WTC11 (cell line): ENCODE measurements at regions not wholly inside any gene's neighbourhood (a gene's known extent, or its start where the extent isn't known, plus 50 kb on each side); places are given as distances from the start of the nearest gene placed in this dataset.

Experiments used
- ATAC-seq: fragments of 200-7000 bp; cut with Tn5 transposase; 2 replicates; pipeline ENCODE4 v1.10.0; 2021; ENCODE audit warnings: mild to moderate bottlenecking, moderate library complexity
- CTCF ChIA-PET: fragments of 300-600 bp; sonication (Branson Sonifier 250); formaldehyde crosslinking; loops from one replicate; lab custom pipeline; 2021; ENCODE audit warnings: antibody characterized with exemption; lab: Charles Lee
- POLR2A ChIA-PET: fragments of 350-600 bp; sonication (Branson Sonifier 250); formaldehyde crosslinking; loops from one replicate; lab custom pipeline; 2021; ENCODE audit warnings: antibody characterized with exemption; lab: Charles Lee
- DNase-seq: peaks from one replicate; pipeline ENCODE4 v3.0.0; 2021; ENCODE audit warnings: low spot score
- H3K27ac Mint-ChIP-seq: 2 replicates; pipeline ENCODE4 v1.8.0; 2021; ENCODE audit warnings: mixed read lengths
- H3K27me3 Mint-ChIP-seq: 2 replicates; pipeline ENCODE4 v1.8.0; 2021; ENCODE audit warnings: low read depth, mild to moderate bottlenecking, moderate library complexity, mixed read lengths
- H3K36me3 Mint-ChIP-seq: 2 replicates; pipeline ENCODE4 v1.8.0; 2021; ENCODE audit warnings: mixed read lengths
- H3K4me1 Mint-ChIP-seq: 2 replicates; pipeline ENCODE4 v1.8.0; 2022; ENCODE audit warnings: mixed read lengths
- H3K4me3 Mint-ChIP-seq: 2 replicates; pipeline ENCODE4 v1.8.0; 2021; ENCODE audit warnings: mild to moderate bottlenecking, moderate library complexity, mixed read lengths
- H3K9me3 Mint-ChIP-seq: 2 replicates; pipeline ENCODE4 v1.8.0; 2021; ENCODE audit warnings: mixed read lengths
- AR ChIP-seq: fragments of 250-450 bp; sonication (Bioruptor Pico); IDR thresholded peaks from 2 replicates; pipeline ENCODE4 v1.9.0; 2021; ENCODE audit warnings: mild to moderate bottlenecking
- ATF2 ChIP-seq: sonication (generic); formaldehyde crosslinking; IDR thresholded peaks from 2 replicates; pipeline ENCODE4 v1.8.1; 2022; ENCODE audit warnings: low read depth, missing genetic modification reagents, borderline replicate concordance
- CREB1 ChIP-seq: sonication (generic); formaldehyde crosslinking; IDR thresholded peaks from 2 replicates; pipeline ENCODE4 v1.8.0; 2023; ENCODE audit warnings: mild to moderate bottlenecking, missing genetic modification reagents
- E2F4 ChIP-seq: sonication (generic); formaldehyde crosslinking; IDR thresholded peaks from 2 replicates; pipeline ENCODE4 v1.8.1; 2022; ENCODE audit warnings: low read depth, mild to moderate bottlenecking, moderate library complexity, missing genetic modification reagents, borderline replicate concordance
- ELF4 ChIP-seq: sonication (generic); formaldehyde crosslinking; IDR thresholded peaks from 2 replicates; pipeline ENCODE4 v1.8.1; 2022; ENCODE audit warnings: low read depth, mild to moderate bottlenecking, moderate library complexity, missing genetic modification reagents
- FOXJ3 ChIP-seq: sonication (generic); formaldehyde crosslinking; IDR thresholded peaks from 2 replicates; pipeline ENCODE4 v1.9.0; 2021; ENCODE audit warnings: missing genetic modification reagents, mild to moderate bottlenecking, borderline replicate concordance
- FOXP1 ChIP-seq: sonication (generic); formaldehyde crosslinking; IDR thresholded peaks from 2 replicates; pipeline ENCODE4 v1.8.0; 2022; ENCODE audit warnings: missing genetic modification reagents, mild to moderate bottlenecking, moderate library complexity, borderline replicate concordance
- GTF2I ChIP-seq: fragments of 250-450 bp; sonication (Bioruptor Pico); conservative IDR thresholded peaks from 2 replicates; pipeline ENCODE4 v1.4.0; 2021; ENCODE audit warnings: mild to moderate bottlenecking
- KAT7 ChIP-seq: sonication (generic); formaldehyde crosslinking; IDR thresholded peaks from 2 replicates; pipeline ENCODE4 v1.8.1; 2023; ENCODE audit warnings: missing genetic modification reagents, mild to moderate bottlenecking, borderline replicate concordance
- MYBL2 ChIP-seq: sonication (generic); formaldehyde crosslinking; IDR thresholded peaks from 2 replicates; pipeline ENCODE4 v1.8.1; 2023; ENCODE audit warnings: mild to moderate bottlenecking, moderate library complexity, missing genetic modification reagents
- NFATC4 ChIP-seq: fragments of 250-450 bp; sonication (Bioruptor Pico); IDR thresholded peaks from 2 replicates; pipeline ENCODE4 v1.9.0; 2021; ENCODE audit warnings: mild to moderate bottlenecking
- NR1H2 ChIP-seq: sonication (generic); formaldehyde crosslinking; IDR thresholded peaks from 2 replicates; pipeline ENCODE4 v1.9.0; 2021; ENCODE audit warnings: mild to moderate bottlenecking, moderate library complexity, missing genetic modification reagents
- RORB ChIP-seq: fragments of 250-450 bp; sonication (Bioruptor Pico); IDR thresholded peaks from 2 replicates; pipeline ENCODE4 v1.9.0; 2021; ENCODE audit warnings: mild to moderate bottlenecking
- SMAD4 ChIP-seq: sonication (generic); formaldehyde crosslinking; IDR thresholded peaks from 2 replicates; pipeline ENCODE4 v1.8.0; 2022; ENCODE audit warnings: mild to moderate bottlenecking, missing genetic modification reagents
- USF2 ChIP-seq: sonication (generic); formaldehyde crosslinking; IDR thresholded peaks from 2 replicates; pipeline ENCODE4 v1.8.1; 2023; ENCODE audit warnings: mild to moderate bottlenecking, missing genetic modification reagents, moderate library complexity
- ZBTB43 ChIP-seq: sonication (generic); formaldehyde crosslinking; IDR thresholded peaks from 2 replicates; pipeline ENCODE4 v1.8.1; 2023; ENCODE audit warnings: mild to moderate bottlenecking, missing genetic modification reagents
- TF ChIP-seq, protein P1 (sequence below): sonication (generic); formaldehyde crosslinking; IDR thresholded peaks from 2 replicates; pipeline ENCODE4 v1.8.1; 2023; ENCODE audit warnings: mild to moderate bottlenecking, missing genetic modification reagents, moderate library complexity
- TF ChIP-seq, protein P2 (sequence below): sonication (generic); formaldehyde crosslinking; IDR thresholded peaks from 2 replicates; pipeline ENCODE4 v1.8.0; 2022; ENCODE audit warnings: mild to moderate bottlenecking, missing genetic modification reagents
- TF ChIP-seq, protein P3 (sequence below): sonication (generic); formaldehyde crosslinking; IDR thresholded peaks from 2 replicates; pipeline ENCODE4 v1.8.1; 2023; ENCODE audit warnings: mild to moderate bottlenecking, moderate library complexity, missing genetic modification reagents
- TF ChIP-seq, protein P4 (sequence below): sonication (generic); formaldehyde crosslinking; IDR thresholded peaks from 2 replicates; pipeline ENCODE4 v1.8.0; 2022; ENCODE audit warnings: mild to moderate bottlenecking, missing genetic modification reagents
- TF ChIP-seq, protein P5 (sequence below): sonication (generic); formaldehyde crosslinking; IDR thresholded peaks from 2 replicates; pipeline ENCODE4 v1.8.0; 2023; ENCODE audit warnings: missing genetic modification reagents

GRCh38 chr19:31678421-31678820 is 329.2 kb upstream of the TSHZ3 start (continued):
- TF ChIP-seq, protein P1, sequence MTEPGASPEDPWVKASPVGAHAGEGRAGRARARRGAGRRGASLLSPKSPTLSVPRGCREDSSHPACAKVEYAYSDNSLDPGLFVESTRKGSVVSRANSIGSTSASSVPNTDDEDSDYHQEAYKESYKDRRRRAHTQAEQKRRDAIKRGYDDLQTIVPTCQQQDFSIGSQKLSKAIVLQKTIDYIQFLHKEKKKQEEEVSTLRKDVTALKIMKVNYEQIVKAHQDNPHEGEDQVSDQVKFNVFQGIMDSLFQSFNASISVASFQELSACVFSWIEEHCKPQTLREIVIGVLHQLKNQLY (CRISPR knock-in tag): no peak
- TF ChIP-seq SMAD4 (CRISPR knock-in tag) (no peak), MYBL2 (no peak), RORB (no peak), CREB1 (no peak), E2F4 (CRISPR knock-in tag) (no peak)
- TF ChIP-seq, protein P2, sequence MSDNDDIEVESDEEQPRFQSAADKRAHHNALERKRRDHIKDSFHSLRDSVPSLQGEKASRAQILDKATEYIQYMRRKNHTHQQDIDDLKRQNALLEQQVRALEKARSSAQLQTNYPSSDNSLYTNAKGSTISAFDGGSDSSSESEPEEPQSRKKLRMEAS (CRISPR knock-in tag): no peak
- TF ChIP-seq, protein P3, sequence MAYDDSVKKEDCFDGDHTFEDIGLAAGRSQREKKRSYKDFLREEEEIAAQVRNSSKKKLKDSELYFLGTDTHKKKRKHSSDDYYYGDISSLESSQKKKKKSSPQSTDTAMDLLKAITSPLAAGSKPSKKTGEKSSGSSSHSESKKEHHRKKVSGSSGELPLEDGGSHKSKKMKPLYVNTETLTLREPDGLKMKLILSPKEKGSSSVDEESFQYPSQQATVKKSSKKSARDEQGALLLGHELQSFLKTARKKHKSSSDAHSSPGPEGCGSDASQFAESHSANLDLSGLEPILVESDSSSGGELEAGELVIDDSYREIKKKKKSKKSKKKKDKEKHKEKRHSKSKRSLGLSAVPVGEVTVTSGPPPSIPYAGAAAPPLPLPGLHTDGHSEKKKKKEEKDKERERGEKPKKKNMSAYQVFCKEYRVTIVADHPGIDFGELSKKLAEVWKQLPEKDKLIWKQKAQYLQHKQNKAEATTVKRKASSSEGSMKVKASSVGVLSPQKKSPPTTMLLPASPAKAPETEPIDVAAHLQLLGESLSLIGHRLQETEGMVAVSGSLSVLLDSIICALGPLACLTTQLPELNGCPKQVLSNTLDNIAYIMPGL: no peak

DNA sequence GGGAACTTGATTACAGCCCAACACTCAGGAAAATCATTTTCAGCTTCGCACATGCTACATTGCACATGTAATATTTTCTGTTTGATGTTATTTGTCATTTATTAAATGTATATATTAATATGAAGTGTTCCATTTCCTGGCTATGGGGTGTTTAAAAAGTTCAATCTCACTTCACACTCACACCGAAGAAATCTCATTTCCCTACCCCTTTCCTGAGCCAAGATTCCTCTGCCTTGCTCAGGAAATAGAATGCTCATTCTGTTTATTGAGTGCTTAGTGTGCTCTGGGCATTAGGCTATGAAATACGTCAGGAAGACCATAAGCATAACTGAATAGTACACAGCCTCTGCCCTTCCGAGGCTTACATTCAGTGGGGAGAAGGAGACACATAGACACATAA is 331.9 kb upstream of the TSHZ3 start:
- POLR2A ChIA-PET: no interaction called here
- Mint-ChIP-seq H3K9me3 (0 out of 2 replicates have a peak, but pooled peaks cover 2% of the 10 kb centered on the region), H3K27ac (no peak overlapping the region), H3K36me3 (no peaks in the 10 kb centered on the region), H3K27me3 (no peaks in the 10 kb centered on the region), H3K4me3 (no peak overlapping the region), H3K4me1 (no peaks in the 10 kb centered on the region)
- DNase-seq (no peak), ATAC-seq (no peak)
- CTCF ChIA-PET: interaction anchor here (0.8 kb wide), 1 partner anchor 543 kb away, joined by 3 read pairs; no protein-coding TSS in a partner anchor
- TF ChIP-seq ELF4 (CRISPR knock-in tag) (no peak), CREB1 (no peak), AR (CRISPR knock-in tag) (no peak), NR1H2 (CRISPR knock-in tag) (no peak), USF2 (CRISPR knock-in tag) (no peak), ATF2 (CRISPR knock-in tag) (no peak), KAT7 (CRISPR knock-in tag) (no peak), NFATC4 (CRISPR knock-in tag) (no peak), FOXP1 (CRISPR knock-in tag) (no peak), FOXJ3 (CRISPR knock-in tag) (no peak), ZBTB43 (CRISPR knock-in tag) (no peak), GTF2I (CRISPR knock-in tag) (no peak), MYBL2 (no peak)
- TF ChIP-seq, protein P4, sequence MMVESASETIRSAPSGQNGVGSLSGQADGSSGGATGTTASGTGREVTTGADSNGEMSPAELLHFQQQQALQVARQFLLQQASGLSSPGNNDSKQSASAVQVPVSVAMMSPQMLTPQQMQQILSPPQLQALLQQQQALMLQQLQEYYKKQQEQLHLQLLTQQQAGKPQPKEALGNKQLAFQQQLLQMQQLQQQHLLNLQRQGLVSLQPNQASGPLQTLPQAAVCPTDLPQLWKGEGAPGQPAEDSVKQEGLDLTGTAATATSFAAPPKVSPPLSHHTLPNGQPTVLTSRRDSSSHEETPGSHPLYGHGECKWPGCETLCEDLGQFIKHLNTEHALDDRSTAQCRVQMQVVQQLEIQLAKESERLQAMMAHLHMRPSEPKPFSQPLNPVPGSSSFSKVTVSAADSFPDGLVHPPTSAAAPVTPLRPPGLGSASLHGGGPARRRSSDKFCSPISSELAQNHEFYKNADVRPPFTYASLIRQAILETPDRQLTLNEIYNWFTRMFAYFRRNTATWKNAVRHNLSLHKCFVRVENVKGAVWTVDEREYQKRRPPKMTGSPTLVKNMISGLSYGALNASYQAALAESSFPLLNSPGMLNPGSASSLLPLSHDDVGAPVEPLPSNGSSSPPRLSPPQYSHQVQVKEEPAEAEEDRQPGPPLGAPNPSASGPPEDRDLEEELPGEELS (CRISPR knock-in tag): no peak
- TF ChIP-seq, protein P5, sequence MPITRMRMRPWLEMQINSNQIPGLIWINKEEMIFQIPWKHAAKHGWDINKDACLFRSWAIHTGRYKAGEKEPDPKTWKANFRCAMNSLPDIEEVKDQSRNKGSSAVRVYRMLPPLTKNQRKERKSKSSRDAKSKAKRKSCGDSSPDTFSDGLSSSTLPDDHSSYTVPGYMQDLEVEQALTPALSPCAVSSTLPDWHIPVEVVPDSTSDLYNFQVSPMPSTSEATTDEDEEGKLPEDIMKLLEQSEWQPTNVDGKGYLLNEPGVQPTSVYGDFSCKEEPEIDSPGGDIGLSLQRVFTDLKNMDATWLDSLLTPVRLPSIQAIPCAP: no peak
